ENCODE measurements at regions not wholly inside any gene's neighbourhood (a gene's known extent, or its start where the extent isn't known, plus 50 kb on each side); places are given as distances from the start of the nearest gene placed in this dataset.
"Not testable (repeated sequence)": the region's sequence is repeated elsewhere in the genome, so short reads cannot be mapped to it uniquely, and the experiment has no call there.

DNA sequence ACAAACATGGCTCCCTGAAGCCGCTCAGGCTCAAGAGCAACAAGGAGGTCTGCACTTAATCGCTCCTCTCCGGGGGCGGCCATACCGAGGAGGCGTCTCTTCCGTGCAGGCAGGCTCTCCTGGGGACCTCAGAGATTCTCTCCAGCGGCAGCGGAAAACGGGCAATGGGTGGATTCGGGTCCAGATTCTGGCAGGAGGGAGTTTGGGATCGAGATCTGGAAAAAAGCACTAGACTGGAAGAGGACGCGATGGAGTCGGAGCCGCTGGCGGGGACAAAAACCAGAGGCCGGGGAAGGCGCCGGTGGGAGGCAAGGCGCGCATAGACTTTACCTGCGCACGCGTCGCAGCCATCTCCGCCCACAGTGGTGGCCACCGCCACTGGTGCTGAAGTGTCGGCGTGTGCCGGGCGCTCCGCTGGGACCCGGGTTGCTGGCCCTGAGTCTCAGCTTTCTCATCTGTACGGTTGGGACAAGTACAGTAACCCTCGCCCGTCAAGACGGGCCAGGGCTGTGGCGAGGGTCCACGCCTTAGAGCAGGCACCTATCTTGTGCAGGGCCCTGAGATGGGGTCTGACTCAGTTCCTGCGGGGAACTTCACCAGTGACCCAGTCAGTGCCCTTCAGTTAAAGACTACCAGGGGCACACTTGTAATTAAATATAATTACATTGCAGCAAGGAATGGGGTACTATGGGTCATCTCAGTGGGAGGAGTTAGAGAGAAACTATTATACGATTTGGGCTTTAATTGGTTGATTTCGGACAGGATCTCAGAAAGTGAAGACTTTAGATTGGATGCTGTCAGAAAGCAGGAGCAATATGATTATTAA is 454.1 kb downstream of the SPATA31A1 start:
- H3K4me1 Mint-ChIP-seq; H3K36me3 Mint-ChIP-seq (ENCODE audit: low read depth); CTCF ChIA-PET; H3K9me3 Mint-ChIP-seq; POLR2A ChIA-PET; H3K27me3 Mint-ChIP-seq: not testable (repeated sequence)
- Mint-ChIP-seq H3K27ac (peak overlapping the region; percentile 98), H3K4me3 (peak overlapping the region; percentile 95)
- DNase-seq: peak; percentile 76

DNA sequence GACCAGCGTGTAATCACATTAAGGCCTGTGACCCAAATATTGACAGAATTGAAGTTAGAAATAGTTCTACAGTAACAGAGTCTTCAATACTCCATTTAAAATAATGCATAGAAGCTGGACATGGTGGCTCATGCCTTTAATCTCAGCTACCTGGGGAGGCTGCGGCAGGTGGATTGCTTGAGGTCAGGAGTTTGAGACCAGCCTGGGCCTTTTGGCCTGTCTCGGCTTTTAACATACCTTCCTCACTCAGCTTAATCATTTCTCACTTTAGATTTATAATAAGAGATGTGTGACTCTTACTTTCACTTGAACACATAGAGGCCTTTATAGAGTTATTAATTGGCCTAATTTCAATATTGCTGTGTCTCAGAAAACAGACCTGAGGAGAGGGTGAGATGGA is 454.9 kb downstream of the SPATA31A1 start:
- not testable (repeated sequence) for H3K27ac Mint-ChIP-seq

DNA sequence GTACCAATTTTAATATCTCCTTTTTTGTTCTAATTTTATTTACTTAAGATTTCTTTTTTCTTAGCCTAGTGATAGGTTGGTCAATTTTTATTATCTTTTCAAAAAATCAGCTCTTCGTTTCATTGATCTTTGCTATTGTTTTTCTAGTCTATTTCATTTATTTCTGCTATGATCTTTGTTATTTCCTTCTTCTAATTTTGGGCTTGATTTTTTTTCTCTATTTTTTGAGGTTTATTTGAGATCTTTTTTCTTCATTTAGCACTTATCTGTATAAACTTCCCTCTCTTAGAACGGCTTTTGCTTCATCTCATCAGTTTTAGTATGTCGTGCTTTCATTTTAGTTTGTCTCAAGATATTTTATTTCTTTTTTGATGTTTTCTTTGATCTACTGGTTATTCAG is 456.1 kb downstream of the SPATA31A1 start:
- H3K9me3 Mint-ChIP-seq; H3K36me3 Mint-ChIP-seq (ENCODE audit: low read depth); H3K4me1 Mint-ChIP-seq; H3K27ac Mint-ChIP-seq; H3K4me3 Mint-ChIP-seq; H3K27me3 Mint-ChIP-seq; POLR2A ChIA-PET; CTCF ChIA-PET; DNase-seq: not testable (repeated sequence)

More for the DNA sequence above, 454.9 kb downstream of the SPATA31A1 start:
- DNase-seq; H3K27me3 Mint-ChIP-seq; H3K9me3 Mint-ChIP-seq; H3K4me1 Mint-ChIP-seq; H3K36me3 Mint-ChIP-seq (ENCODE audit: low read depth); H3K4me3 Mint-ChIP-seq; CTCF ChIA-PET; POLR2A ChIA-PET: not testable (repeated sequence)

DNA sequence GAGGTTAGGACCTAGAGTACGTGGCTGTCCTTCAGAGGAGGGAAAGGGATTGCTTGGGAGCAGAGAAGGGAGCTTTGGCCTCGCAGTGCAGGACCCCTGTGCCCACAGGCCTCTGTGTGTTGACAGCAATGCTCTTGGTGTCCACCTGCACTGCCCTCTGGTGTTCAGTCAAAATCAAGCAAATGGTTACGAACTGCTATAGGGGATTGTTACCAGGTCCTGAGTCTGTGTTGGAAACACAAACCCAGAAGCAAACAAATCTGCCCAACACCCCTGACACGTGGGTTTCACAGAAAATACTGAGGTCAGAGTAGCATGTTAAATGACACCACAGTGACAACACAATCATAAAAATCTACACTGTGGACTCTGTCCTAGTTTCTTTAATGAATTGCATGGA is 473.0 kb downstream of the SPATA31A1 start:
- CTCF ChIA-PET; H3K36me3 Mint-ChIP-seq (ENCODE audit: low read depth); H3K4me1 Mint-ChIP-seq; DNase-seq; H3K4me3 Mint-ChIP-seq; H3K27ac Mint-ChIP-seq; H3K27me3 Mint-ChIP-seq; H3K9me3 Mint-ChIP-seq; POLR2A ChIA-PET: not testable (repeated sequence)
